ENCODE measurements at regions not wholly inside any gene's neighbourhood (a gene's known extent, or its start where the extent isn't known, plus 50 kb on each side); places are given as distances from the start of the nearest gene placed in this dataset.

- 70 to 75% methylated on average over 4 of the region's 4 CpGs for WGBS, 2 donors
- Histone ChIP-seq H3K9ac (ENCODE audit: insufficient read depth in 1 of 2, low read length in 2 of 2) (no peak overlapping the region), H3K27me3 (ENCODE audit: control insufficient read depth in 3 of 3, insufficient read depth in 3 of 3, low read length in 2 of 3) (no peaks in the 10 kb centered on the region)
Measured at GRCh38 chr4:180518906-180519305, 1724.3 kb upstream of the TENM3 start.

DNA sequence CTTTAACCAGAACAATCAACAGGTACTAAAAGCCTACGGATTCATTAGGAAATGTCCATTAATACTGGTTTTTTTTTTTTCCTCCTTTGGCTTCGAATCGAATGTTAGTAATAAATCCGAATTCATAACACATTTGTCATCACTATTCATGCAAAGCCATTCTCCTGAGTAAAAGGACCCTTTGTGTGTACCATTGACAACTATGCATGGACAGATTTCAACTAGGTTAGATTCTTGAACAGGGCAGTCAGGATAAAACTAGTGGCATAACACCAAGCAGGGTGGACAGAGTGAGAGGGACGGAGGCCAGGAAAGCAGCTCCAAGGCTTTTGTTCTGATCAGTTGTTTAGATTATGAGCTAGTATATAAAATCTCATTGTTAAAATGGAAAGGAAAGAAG lies 1722.0 kb upstream of the TENM3 start:
- no peak overlapping the region for H3K9ac ChIP-seq (ENCODE audit: insufficient read depth in 1 of 2, low read length in 2 of 2)
- ATAC-seq (ENCODE audit: insufficient read depth, low FRiP score): no peak
- TF ChIP-seq, protein P1, sequence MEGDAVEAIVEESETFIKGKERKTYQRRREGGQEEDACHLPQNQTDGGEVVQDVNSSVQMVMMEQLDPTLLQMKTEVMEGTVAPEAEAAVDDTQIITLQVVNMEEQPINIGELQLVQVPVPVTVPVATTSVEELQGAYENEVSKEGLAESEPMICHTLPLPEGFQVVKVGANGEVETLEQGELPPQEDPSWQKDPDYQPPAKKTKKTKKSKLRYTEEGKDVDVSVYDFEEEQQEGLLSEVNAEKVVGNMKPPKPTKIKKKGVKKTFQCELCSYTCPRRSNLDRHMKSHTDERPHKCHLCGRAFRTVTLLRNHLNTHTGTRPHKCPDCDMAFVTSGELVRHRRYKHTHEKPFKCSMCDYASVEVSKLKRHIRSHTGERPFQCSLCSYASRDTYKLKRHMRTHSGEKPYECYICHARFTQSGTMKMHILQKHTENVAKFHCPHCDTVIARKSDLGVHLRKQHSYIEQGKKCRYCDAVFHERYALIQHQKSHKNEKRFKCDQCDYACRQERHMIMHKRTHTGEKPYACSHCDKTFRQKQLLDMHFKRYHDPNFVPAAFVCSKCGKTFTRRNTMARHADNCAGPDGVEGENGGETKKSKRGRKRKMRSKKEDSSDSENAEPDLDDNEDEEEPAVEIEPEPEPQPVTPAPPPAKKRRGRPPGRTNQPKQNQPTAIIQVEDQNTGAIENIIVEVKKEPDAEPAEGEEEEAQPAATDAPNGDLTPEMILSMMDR (IDR thresholded peaks at IDR 0.05; ENCODE audit: control extremely low read depth, extremely low read depth): no peak

More at GRCh38 chr4:180518906-180519305, 1724.3 kb upstream of the TENM3 start:
- Histone ChIP-seq H3K27ac (ENCODE audit: low read depth in 1 of 2, low read length in 1 of 2) (no peak overlapping the region), H3K4me3 (no peak overlapping the region), H3K36me3 (ENCODE audit: control insufficient read depth in 4 of 4, insufficient read depth in 4 of 4, low read length in 4 of 4) (no peaks in the 10 kb centered on the region), H3K9me3 (ENCODE audit: control insufficient read depth in 4 of 4, insufficient read depth in 3 of 4, low read length in 3 of 4) (no peaks in the 10 kb centered on the region), H3K4me1 (ENCODE audit: control insufficient read depth in 5 of 5, insufficient read depth in 5 of 5, low read length in 5 of 5) (no peaks in the 10 kb centered on the region)
- TF ChIP-seq, protein P1 (IDR thresholded peaks at IDR 0.05; ENCODE audit: control extremely low read depth, extremely low read depth): no peak
- DNase-seq: no peak
- no peak for ATAC-seq (ENCODE audit: insufficient read depth, low FRiP score)

DNA sequence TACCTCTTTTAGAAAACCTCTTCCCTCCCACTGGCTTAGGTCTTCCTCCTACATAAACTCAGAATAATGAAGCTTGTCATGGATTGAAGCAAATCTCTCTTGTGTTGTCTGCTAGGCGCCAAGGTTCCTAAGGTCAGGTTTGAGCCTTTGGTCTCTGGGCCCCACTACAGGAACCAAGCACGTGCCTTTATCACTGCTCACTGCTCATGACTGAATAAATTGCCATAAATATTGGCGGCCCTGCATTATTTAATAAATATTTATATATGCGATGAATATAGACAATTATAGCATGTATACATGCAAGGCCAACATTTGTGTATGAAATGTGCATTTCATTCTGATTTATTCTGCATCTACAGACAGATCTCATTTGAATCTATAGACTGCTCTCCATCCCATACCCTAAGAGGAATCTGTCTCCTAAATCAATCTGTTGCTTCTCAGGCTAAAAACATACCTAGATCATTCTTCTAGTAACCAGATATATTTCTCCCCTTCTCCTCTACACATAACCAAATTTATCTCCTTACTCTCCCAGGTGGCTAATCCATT lies 1717.6 kb upstream of the TENM3 start:
- Histone ChIP-seq H3K9me3 (ENCODE audit: control insufficient read depth in 4 of 4, insufficient read depth in 3 of 4, low read length in 3 of 4) (no peaks in the 10 kb centered on the region), H3K27me3 (ENCODE audit: control insufficient read depth in 3 of 3, insufficient read depth in 3 of 3, low read length in 2 of 3) (no peaks in the 10 kb centered on the region), H3K27ac (ENCODE audit: low read depth in 1 of 2, low read length in 1 of 2) (no peak overlapping the region), H3K9ac (ENCODE audit: insufficient read depth in 1 of 2, low read length in 2 of 2) (no peak overlapping the region), H3K4me1 (ENCODE audit: control insufficient read depth in 5 of 5, insufficient read depth in 5 of 5, low read length in 5 of 5) (no peaks in the 10 kb centered on the region), H3K36me3 (ENCODE audit: control insufficient read depth in 4 of 4, insufficient read depth in 4 of 4, low read length in 4 of 4) (no peaks in the 10 kb centered on the region), H3K4me3 (no peak overlapping the region)
- TF ChIP-seq, protein P1 (IDR thresholded peaks at IDR 0.05; ENCODE audit: control extremely low read depth, extremely low read depth): no peak
- DNase-seq (no peak), ATAC-seq (ENCODE audit: insufficient read depth, low FRiP score) (no peak)
- 87 to 88% methylated on average over 4 of the region's 4 CpGs for WGBS, 2 donors

More for the DNA sequence above, 1722.0 kb upstream of the TENM3 start:
- 76 to 86% methylated on average over 5 of the region's 5 CpGs for WGBS, 2 donors
- Histone ChIP-seq H3K9me3 (ENCODE audit: control insufficient read depth in 4 of 4, insufficient read depth in 3 of 4, low read length in 3 of 4) (no peaks in the 10 kb centered on the region), H3K27ac (ENCODE audit: low read depth in 1 of 2, low read length in 1 of 2) (no peak overlapping the region), H3K36me3 (ENCODE audit: control insufficient read depth in 4 of 4, insufficient read depth in 4 of 4, low read length in 4 of 4) (no peaks in the 10 kb centered on the region), H3K4me3 (no peak overlapping the region), H3K4me1 (ENCODE audit: control insufficient read depth in 5 of 5, insufficient read depth in 5 of 5, low read length in 5 of 5) (no peaks in the 10 kb centered on the region), H3K27me3 (ENCODE audit: control insufficient read depth in 3 of 3, insufficient read depth in 3 of 3, low read length in 2 of 3) (no peaks in the 10 kb centered on the region)
- no peak for DNase-seq

DNA sequence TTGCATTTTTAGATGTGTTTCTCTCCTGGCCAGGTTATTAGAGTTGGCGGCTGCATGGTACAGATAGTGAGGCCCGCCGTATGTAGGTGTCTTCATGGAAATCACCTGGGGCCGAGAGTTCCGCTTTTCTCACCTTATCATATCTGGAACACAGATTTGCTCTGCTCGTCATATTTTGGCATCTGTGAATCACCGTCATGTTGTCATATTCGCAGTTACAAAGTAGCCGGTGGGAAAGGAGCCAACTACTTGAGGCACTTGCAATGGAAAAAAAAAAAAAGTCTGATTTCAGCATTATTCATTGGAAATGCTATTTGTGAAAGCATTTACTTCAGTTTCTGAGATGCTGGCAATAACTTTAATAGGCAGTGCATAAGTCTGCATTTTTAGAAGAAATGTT lies 1715.2 kb upstream of the TENM3 start:
- TF ChIP-seq, protein P1 (IDR thresholded peaks at IDR 0.05; ENCODE audit: control extremely low read depth, extremely low read depth): no peak
- 82 to 88% methylated on average over 9 of the region's 9 CpGs for whole genome bisulfite sequencing, 2 donors
- ATAC-seq (ENCODE audit: insufficient read depth, low FRiP score) (no peak), DNase-seq (no peak)
- no peaks in the 10 kb centered on the region for H3K27me3 ChIP-seq (ENCODE audit: control insufficient read depth in 3 of 3, insufficient read depth in 3 of 3, low read length in 2 of 3)
- no peaks in the 10 kb centered on the region for H3K36me3 ChIP-seq (ENCODE audit: control insufficient read depth in 4 of 4, insufficient read depth in 4 of 4, low read length in 4 of 4)
- H3K9me3 ChIP-seq (ENCODE audit: control insufficient read depth in 4 of 4, insufficient read depth in 3 of 4, low read length in 3 of 4): no peaks in the 10 kb centered on the region
- H3K4me3 ChIP-seq: no peak overlapping the region
- H3K27ac ChIP-seq (ENCODE audit: low read depth in 1 of 2, low read length in 1 of 2): no peak overlapping the region
- no peaks in the 10 kb centered on the region for H3K4me1 ChIP-seq (ENCODE audit: control insufficient read depth in 5 of 5, insufficient read depth in 5 of 5, low read length in 5 of 5)
- H3K9ac ChIP-seq (ENCODE audit: insufficient read depth in 1 of 2, low read length in 2 of 2): no peak overlapping the region
